PC-9 (cell line): ENCODE measurements at regions not wholly inside any gene's neighbourhood (a gene's known extent, or its start where the extent isn't known, plus 50 kb on each side); places are given as distances from the start of the nearest gene placed in this dataset.

ENCODE experiments used
- BruUV-seq: library from RNA; stranded (reverse); fragments of 400-500 nt; replicated peaks from 2 replicates; lab custom pipeline; 2021; lab: Mats Ljungman, UMichigan
- CTCF ChIA-PET: fragments of 300-600 bp; sonication (Branson Sonifier 250); formaldehyde crosslinking; loops from one replicate; lab custom pipeline; 2022; ENCODE audit warnings: antibody characterized with exemption; lab: Charles Lee
- POLR2A ChIA-PET: fragments of 300-600 bp; sonication (Branson Sonifier 250); formaldehyde crosslinking; loops from one replicate; lab custom pipeline; 2022; ENCODE audit warnings: antibody characterized with exemption; ENCODE audit not compliant: unreplicated experiment; lab: Charles Lee
- DNase-seq, 2 experiments: peaks; one replicate each; pipeline versions ENCODE4 v3.0.0 to v3.0.0-alpha.2; 2015 to 2022; ENCODE audit warnings: mixed read lengths in 1 of 2
- H2AFZ ChIP-seq: fragments of 200-600 bp; sonication (generic); 2 replicates; pipeline ENCODE4 v1.8.1; 2017; ENCODE audit warnings: antibody characterized with exemption
- H3F3A ChIP-seq: fragments of 200-600 bp; sonication (generic); 2 replicates; pipeline ENCODE4 v1.8.1; 2017; ENCODE audit warnings: antibody characterized with exemption, mild to moderate bottlenecking, low read depth; ENCODE audit not compliant: insufficient read depth
- H3K27ac ChIP-seq: fragments of 200-600 bp; sonication (generic); 2 replicates; pipeline ENCODE4 v1.6.1; 2016; ENCODE audit warnings: mixed run types
- H3K27me3 ChIP-seq: fragments of 200-600 bp; sonication (generic); 2 replicates; pipeline ENCODE4 v1.6.1; 2016; ENCODE audit warnings: low read depth, mixed run types; ENCODE audit not compliant: insufficient read depth
- H3K36me3 ChIP-seq: fragments of 200-600 bp; sonication (generic); 2 replicates; pipeline ENCODE4 v1.6.1; 2016; ENCODE audit warnings: low read depth, mixed run types
- H3K4me1 ChIP-seq: fragments of 200-600 bp; sonication (generic); replicated peaks from 2 replicates; pipeline ENCODE4 v1.6.1; 2016; ENCODE audit warnings: mixed run types; ENCODE audit not compliant: insufficient read depth
- H3K4me2 ChIP-seq: fragments of 200-600 bp; sonication (generic); 2 replicates; pipeline ENCODE4 v1.6.1; 2017; ENCODE audit warnings: mixed run types
- H3K4me3 ChIP-seq: fragments of 200-600 bp; sonication (generic); 2 replicates; pipeline ENCODE4 v1.6.1; 2016; ENCODE audit warnings: mixed run types
- H3K79me2 ChIP-seq: fragments of 200-600 bp; sonication (generic); 2 replicates; pipeline ENCODE4 v1.6.1; 2017; ENCODE audit warnings: low read depth, mixed run types
- H3K9me2 ChIP-seq: fragments of 200-600 bp; sonication (generic); 2 replicates; pipeline ENCODE4 v1.8.1; 2017; ENCODE audit warnings: mild to moderate bottlenecking; ENCODE audit not compliant: insufficient read depth
- H3K9me3 ChIP-seq: fragments of 200-600 bp; sonication (generic); 2 replicates; pipeline ENCODE4 v1.8.1; 2016; ENCODE audit warnings: low read depth; ENCODE audit not compliant: insufficient read depth
- H4K20me1 ChIP-seq: fragments of 200-600 bp; sonication (generic); 2 replicates; pipeline ENCODE4 v1.8.1; 2017; ENCODE audit not compliant: insufficient read depth
- CTCF ChIP-seq: fragments of 200-600 bp; sonication (generic); conservative IDR thresholded peaks from 2 replicates; pipeline ENCODE4 v1.6.1; 2017; ENCODE audit warnings: mixed run types, antibody characterized with exemption, mild to moderate bottlenecking, moderate library complexity
- EZH2 ChIP-seq: fragments of 200-600 bp; sonication (generic); IDR thresholded peaks from 2 replicates; pipeline ENCODE4 v1.8.0; 2017; ENCODE audit warnings: antibody characterized with exemption, low read depth
- intact Hi-C: fragments of 100-400 bp; cut with micrococcal nuclease; formaldehyde crosslinking; loops from one replicate; pipeline ENCODE4 v1.10.0; 2022; ENCODE audit not compliant: unreplicated experiment

- Histone ChIP-seq H3K4me1 (no peaks in the 10 kb centered on the region), H3K36me3 (no peaks in the 10 kb centered on the region), H2AFZ (no peak overlapping the region), H3K9me2 (no peaks in the 10 kb centered on the region), H3K27ac (no peak overlapping the region), H3F3A (no peaks in the 10 kb centered on the region), H3K27me3 (no peaks in the 10 kb centered on the region), H3K9me3 (no peaks in the 10 kb centered on the region; the same call in 1 of the 2 replicates), H4K20me1 (no peaks in the 10 kb centered on the region), H3K79me2 (no peaks in the 10 kb centered on the region), H3K4me3 (no peak overlapping the region), H3K4me2 (no peak overlapping the region)
- intact Hi-C loops = no loop called here
- no TSS peak for BruUV-seq
- DNase-seq = no peak
- POLR2A ChIA-PET = no interaction called here
- CTCF ChIA-PET = no interaction called here
- no peak for TF ChIP-seq EZH2
- TF ChIP-seq CTCF = no peak
These were observed 434.3 kb downstream of the TXNL1 start for GRCh38 chr18:56204052-56204451.

DNA sequence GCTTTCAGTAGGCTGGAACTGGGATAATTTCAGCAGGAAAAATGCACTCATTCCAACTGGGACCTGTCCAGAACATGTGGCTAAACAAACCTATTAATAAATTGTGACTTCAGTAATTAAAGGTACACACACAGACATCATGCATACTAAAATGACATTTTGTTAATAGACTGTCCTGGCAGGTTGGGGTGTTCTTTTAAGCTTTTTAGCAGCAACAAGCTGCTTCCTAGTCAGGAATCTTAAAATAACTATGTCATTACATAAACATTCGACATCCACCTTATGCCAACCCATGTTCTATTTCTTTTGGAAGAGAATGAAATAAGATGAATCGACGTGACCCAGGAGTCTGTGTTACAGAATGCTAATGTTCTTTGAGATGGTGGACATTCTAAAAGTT lies 435.7 kb downstream of the TXNL1 start:
- no TSS peak for BruUV-seq
- H3K27me3 ChIP-seq = no peaks in the 10 kb centered on the region
- no peaks in the 10 kb centered on the region for H3K4me1 ChIP-seq
- H3K9me3 ChIP-seq = no peaks in the 10 kb centered on the region; the same call in 1 of the 2 replicates
- no peak overlapping the region for H3K4me2 ChIP-seq
- ChIA-PET POLR2A (no interaction called here), CTCF (no interaction called here)
- no peaks in the 10 kb centered on the region for H3F3A ChIP-seq
- H3K79me2 ChIP-seq = no peaks in the 10 kb centered on the region
- H3K36me3 ChIP-seq = no peaks in the 10 kb centered on the region
- intact Hi-C loops = no loop called here
- TF ChIP-seq EZH2 (no peak), CTCF (no peak)
- H4K20me1 ChIP-seq = no peaks in the 10 kb centered on the region
- H3K4me3 ChIP-seq = no peak overlapping the region
- H3K9me2 ChIP-seq = no peaks in the 10 kb centered on the region
- H2AFZ ChIP-seq = no peak overlapping the region
- DNase-seq = no peak
- no peak overlapping the region for H3K27ac ChIP-seq

GRCh38 chr18:56200381-56200911 lies 437.9 kb downstream of the TXNL1 start:
- H3K27ac ChIP-seq = no peak overlapping the region
- H3K4me2 ChIP-seq = no peak overlapping the region
- no peaks in the 10 kb centered on the region; the same call in 1 of the 2 replicates for H3K9me3 ChIP-seq
- ChIA-PET CTCF (no interaction called here), POLR2A (no interaction called here)
- H3K9me2 ChIP-seq = no peaks in the 10 kb centered on the region
- H3K36me3 ChIP-seq = no peaks in the 10 kb centered on the region
- H3K79me2 ChIP-seq = no peaks in the 10 kb centered on the region
- intact Hi-C loops = no loop called here
- no peak overlapping the region for H2AFZ ChIP-seq
- no peaks in the 10 kb centered on the region for H4K20me1 ChIP-seq
- no peak for DNase-seq
- H3K27me3 ChIP-seq = no peaks in the 10 kb centered on the region
- BruUV-seq = no TSS peak
- no peaks in the 10 kb centered on the region for H3K4me1 ChIP-seq
- no peak for TF ChIP-seq EZH2
- no peak for TF ChIP-seq CTCF
- no peaks in the 10 kb centered on the region for H3F3A ChIP-seq
- H3K4me3 ChIP-seq = no peak overlapping the region
